SK-N-SH treated with all-trans-retinoic acid at 6 μM for 48 hours (cell line): ENCODE measurements at regions not wholly inside any gene's neighbourhood (a gene's known extent, or its start where the extent isn't known, plus 50 kb on each side); places are given as distances from the start of the nearest gene placed in this dataset.

ENCODE experiments used
- ATAC-seq: fragments of 200-7000 bp; cut with Tn5 transposase; 3 replicates; pipeline ENCODE4 v1.9.1; 2020; ENCODE audit warnings: mild to moderate bottlenecking, moderate library complexity
- ARNTL ChIP-seq: fragments of 450-650 bp; formaldehyde crosslinking; IDR thresholded peaks from 2 replicates; pipeline ENCODE4 v1.5.0; 2020; ENCODE audit warnings: low read depth, mild to moderate bottlenecking, moderate library complexity, borderline replicate concordance
- BACH2 ChIP-seq: fragments of 250-450 bp; sonication (Bioruptor Pico); IDR thresholded peaks from 2 replicates; pipeline ENCODE4 v1.9.0; 2021; ENCODE audit warnings: mild to moderate bottlenecking, borderline replicate concordance
- CREB5 ChIP-seq: fragments of 250-450 bp; sonication (Bioruptor Pico); IDR thresholded peaks from 2 replicates; pipeline ENCODE4 v1.5.1; 2020; ENCODE audit warnings: low read depth, mild to moderate bottlenecking, moderate library complexity
- CSDC2 ChIP-seq: fragments of 250-450 bp; sonication (Bioruptor Pico); IDR thresholded peaks from 2 replicates; pipeline ENCODE4 v1.5.0; 2020; ENCODE audit warnings: mild to moderate bottlenecking, moderate library complexity
- CSRNP3 ChIP-seq: fragments of 250-450 bp; sonication (Bioruptor Pico); IDR thresholded peaks from 2 replicates; pipeline ENCODE4 v1.5.1; 2021; ENCODE audit warnings: mild to moderate bottlenecking, moderate library complexity
- ESRRG ChIP-seq: fragments of 250-450 bp; sonication (Bioruptor Pico); IDR thresholded peaks from 2 replicates; pipeline ENCODE4 v1.6.1; 2021; ENCODE audit warnings: mild to moderate bottlenecking
- GLIS3 ChIP-seq: fragments of 250-450 bp; sonication (Bioruptor Pico); IDR thresholded peaks from 2 replicates; pipeline ENCODE4 v1.5.0; 2020; ENCODE audit warnings: mild to moderate bottlenecking, moderate library complexity
- ISL1 ChIP-seq: fragments of 250-450 bp; sonication (Bioruptor Pico); IDR thresholded peaks from 2 replicates; pipeline ENCODE4 v2.1.2; 2022; ENCODE audit warnings: mild to moderate bottlenecking, moderate library complexity
- OSR1 ChIP-seq: fragments of 250-450 bp; sonication (Bioruptor Pico); IDR thresholded peaks from 2 replicates; pipeline ENCODE4 v1.8.0; 2022; ENCODE audit warnings: moderate library complexity, mild to moderate bottlenecking, inconsistent platforms
- PATZ1 ChIP-seq: fragments of 250-450 bp; sonication (Bioruptor Pico); IDR thresholded peaks from 2 replicates; pipeline ENCODE4 v1.8.0; 2020; ENCODE audit warnings: mild to moderate bottlenecking, moderate library complexity, borderline replicate concordance
- POU6F1 ChIP-seq: fragments of 250-450 bp; sonication (Bioruptor Pico); IDR thresholded peaks from 2 replicates; pipeline ENCODE4 v1.8.0; 2021; ENCODE audit warnings: low read depth, mild to moderate bottlenecking, moderate library complexity, borderline replicate concordance
- PPARA ChIP-seq: fragments of 250-450 bp; sonication (Bioruptor Pico); IDR thresholded peaks from 2 replicates; pipeline ENCODE4 v1.5.0; 2020; ENCODE audit warnings: mild to moderate bottlenecking, borderline replicate concordance
- RARB ChIP-seq: fragments of 250-450 bp; sonication (Bioruptor Pico); IDR thresholded peaks from 2 replicates; pipeline ENCODE4 v1.8.0; 2021; ENCODE audit warnings: mild to moderate bottlenecking, moderate library complexity
- TCF4 ChIP-seq: fragments of 250-450 bp; sonication (Bioruptor Pico); IDR thresholded peaks from 2 replicates; pipeline ENCODE4 v1.8.0; 2021; ENCODE audit warnings: mild to moderate bottlenecking, moderate library complexity, borderline replicate concordance
- TOX ChIP-seq: fragments of 250-450 bp; sonication (Bioruptor Pico); IDR thresholded peaks from 2 replicates; pipeline ENCODE4 v1.8.0; 2021; ENCODE audit warnings: mild to moderate bottlenecking, moderate library complexity, borderline replicate concordance
- ZC3H10 ChIP-seq: fragments of 250-450 bp; sonication (Bioruptor Pico); IDR thresholded peaks from 2 replicates; pipeline ENCODE4 v1.5.1; 2021; ENCODE audit warnings: mild to moderate bottlenecking, moderate library complexity
- ZFP3 ChIP-seq: fragments of 250-450 bp; sonication (Bioruptor Pico); IDR thresholded peaks from 2 replicates; pipeline ENCODE4 v1.5.0; 2020; ENCODE audit warnings: mild to moderate bottlenecking, moderate library complexity
- ZFP30 ChIP-seq: fragments of 450-650 bp; formaldehyde crosslinking; IDR thresholded peaks from 2 replicates; pipeline ENCODE4 v1.5.0; 2022; ENCODE audit warnings: mild to moderate bottlenecking, moderate library complexity
- ZNF565 ChIP-seq: fragments of 450-650 bp; formaldehyde crosslinking; conservative IDR thresholded peaks from 2 replicates; pipeline ENCODE4 v1.5.0; 2020; ENCODE audit warnings: low read depth, mild to moderate bottlenecking, moderate library complexity
- ZNF70 ChIP-seq: fragments of 450-650 bp; formaldehyde crosslinking; IDR thresholded peaks from 2 replicates; pipeline ENCODE4 v1.5.0; 2020; ENCODE audit warnings: mild to moderate bottlenecking, moderate library complexity
- ZNF8 ChIP-seq: fragments of 450-650 bp; formaldehyde crosslinking; IDR thresholded peaks from 2 replicates; pipeline ENCODE4 v1.5.0; 2020; ENCODE audit warnings: mild to moderate bottlenecking, moderate library complexity

GRCh38 chrX:39787999-39788398 is 309.8 kb downstream of the BCOR start:
- TF ChIP-seq POU6F1 (CRISPR knock-in tag) (no peak), RARB (no peak), BACH2 (CRISPR knock-in tag) (no peak), GLIS3 (no peak), ZNF565 (CRISPR knock-in tag) (no peak), ZNF70 (CRISPR knock-in tag) (no peak), PPARA (CRISPR knock-in tag) (no peak), PATZ1 (CRISPR knock-in tag) (no peak), ZFP30 (no peak), ZFP3 (no peak), TOX (CRISPR knock-in tag) (no peak), CSDC2 (CRISPR knock-in tag) (no peak), ZNF8 (CRISPR knock-in tag) (no peak)
- no peak for ATAC-seq

GRCh38 chrX:39788521-39788920 is 309.2 kb downstream of the BCOR start:
- no peak for TF ChIP-seq PPARA (CRISPR knock-in tag)
- TF ChIP-seq ZNF565 (CRISPR knock-in tag): no peak
- TF ChIP-seq ZFP3: no peak
- no peak for TF ChIP-seq CSDC2 (CRISPR knock-in tag)
- TF ChIP-seq ARNTL (CRISPR knock-in tag): no peak
- no peak for TF ChIP-seq PATZ1 (CRISPR knock-in tag)
- no peak for TF ChIP-seq CREB5 (CRISPR knock-in tag)
- no peak for ATAC-seq

DNA sequence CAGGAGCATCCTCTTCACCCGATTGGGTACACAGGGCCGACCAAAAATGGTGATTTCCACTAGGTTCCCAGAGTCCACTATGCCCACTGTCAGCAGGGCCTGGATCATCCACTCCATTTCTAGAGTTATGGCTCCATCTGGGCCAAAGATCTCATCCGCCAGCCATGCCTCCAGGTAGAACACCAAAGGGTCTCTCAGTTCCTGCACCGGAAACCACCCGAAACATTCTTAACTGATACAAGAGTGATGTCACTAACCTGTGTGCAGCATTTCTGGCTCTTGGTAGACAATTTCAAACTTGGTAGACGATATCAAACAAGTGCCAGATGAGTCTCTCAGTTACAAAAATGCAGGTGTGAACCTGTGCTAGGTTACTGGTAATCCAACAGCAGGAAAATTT is 306.1 kb downstream of the BCOR start:
- TF ChIP-seq ZC3H10 (CRISPR knock-in tag): no peak
- no peak for TF ChIP-seq ZFP30
- TF ChIP-seq PPARA (CRISPR knock-in tag): no peak
- TF ChIP-seq TCF4: no peak
- no peak for TF ChIP-seq ESRRG
- no peak for TF ChIP-seq CSDC2 (CRISPR knock-in tag)
- no peak for ATAC-seq

GRCh38 chrX:39795605-39796004 is 302.2 kb downstream of the BCOR start:
- TF ChIP-seq CSDC2 (CRISPR knock-in tag) (no peak), ZFP3 (no peak), ISL1 (CRISPR knock-in tag) (no peak), OSR1 (CRISPR knock-in tag) (no peak), ZC3H10 (CRISPR knock-in tag) (no peak), CREB5 (CRISPR knock-in tag) (no peak), POU6F1 (CRISPR knock-in tag) (no peak), TOX (CRISPR knock-in tag) (no peak), ARNTL (CRISPR knock-in tag) (no peak), ZNF8 (CRISPR knock-in tag) (no peak), ESRRG (no peak), TCF4 (no peak), GLIS3 (no peak), CSRNP3 (CRISPR knock-in tag) (no peak), RARB (no peak)
- ATAC-seq: no peak
